ENCODE measurements at regions not wholly inside any gene's neighbourhood (a gene's known extent, or its start where the extent isn't known, plus 50 kb on each side); places are given as distances from the start of the nearest gene placed in this dataset.

GRCh38 chr5:91438871-91439270 lies 55.8 kb upstream of the ARRDC3 start:
- H3K4me3 Mint-ChIP-seq = no peak overlapping the region
- peaks cover under 1% of the 10 kb centered on the region for H3K9me3 Mint-ChIP-seq
- ChIA-PET CTCF (interaction anchor here (5.2 kb wide), 1 partner anchor 19 kb away, joined by 27 read pairs; no protein-coding TSS in a partner anchor), POLR2A (no interaction called here)
- peaks cover 27% of the 10 kb centered on the region for H3K4me1 Mint-ChIP-seq (ENCODE audit: low read depth)
- peaks cover under 1% of the 10 kb centered on the region for H3K36me3 Mint-ChIP-seq (ENCODE audit: low read depth)
- TF ChIP-seq, protein P1, sequence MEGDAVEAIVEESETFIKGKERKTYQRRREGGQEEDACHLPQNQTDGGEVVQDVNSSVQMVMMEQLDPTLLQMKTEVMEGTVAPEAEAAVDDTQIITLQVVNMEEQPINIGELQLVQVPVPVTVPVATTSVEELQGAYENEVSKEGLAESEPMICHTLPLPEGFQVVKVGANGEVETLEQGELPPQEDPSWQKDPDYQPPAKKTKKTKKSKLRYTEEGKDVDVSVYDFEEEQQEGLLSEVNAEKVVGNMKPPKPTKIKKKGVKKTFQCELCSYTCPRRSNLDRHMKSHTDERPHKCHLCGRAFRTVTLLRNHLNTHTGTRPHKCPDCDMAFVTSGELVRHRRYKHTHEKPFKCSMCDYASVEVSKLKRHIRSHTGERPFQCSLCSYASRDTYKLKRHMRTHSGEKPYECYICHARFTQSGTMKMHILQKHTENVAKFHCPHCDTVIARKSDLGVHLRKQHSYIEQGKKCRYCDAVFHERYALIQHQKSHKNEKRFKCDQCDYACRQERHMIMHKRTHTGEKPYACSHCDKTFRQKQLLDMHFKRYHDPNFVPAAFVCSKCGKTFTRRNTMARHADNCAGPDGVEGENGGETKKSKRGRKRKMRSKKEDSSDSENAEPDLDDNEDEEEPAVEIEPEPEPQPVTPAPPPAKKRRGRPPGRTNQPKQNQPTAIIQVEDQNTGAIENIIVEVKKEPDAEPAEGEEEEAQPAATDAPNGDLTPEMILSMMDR (IDR thresholded peaks at IDR 0.05) = no peak
- no peak overlapping the region for H3K27ac Mint-ChIP-seq
- no peaks in the 10 kb centered on the region for H3K27me3 Mint-ChIP-seq
- intact Hi-C loops (cut with micrococcal nuclease) = no loop called here
- ATAC-seq (no peak), DNase-seq (no peak)

GRCh38 chr5:91436241-91436640 lies 53.1 kb upstream of the ARRDC3 start:
- Mint-ChIP-seq H3K27ac (no peak overlapping the region), H3K4me3 (no peak overlapping the region), H3K9me3 (peaks cover 3% of the 10 kb centered on the region), H3K4me1 (ENCODE audit: low read depth) (peaks cover 31% of the 10 kb centered on the region), H3K27me3 (no peaks in the 10 kb centered on the region), H3K36me3 (ENCODE audit: low read depth) (peaks cover 6% of the 10 kb centered on the region)
- intact Hi-C loops (cut with micrococcal nuclease) = no loop called here
- ATAC-seq = no peak
- CTCF ChIA-PET = interaction anchor here (0.8 to 5.2 kb wide), 2 partner anchors 17 to 53 kb away, joined by 3 to 27 read pairs; partner anchors contain the start of gene ARRDC3
- TF ChIP-seq, protein P1 (IDR thresholded peaks at IDR 0.05) = no peak
- DNase-seq = no peak
- POLR2A ChIA-PET = no interaction called here

- peak; percentile 67 for ATAC-seq
- intact Hi-C loops (cut with micrococcal nuclease) = no loop called here
- CTCF ChIA-PET = interaction anchor here (1.0 to 5.2 kb wide), 3 partner anchors 15 to 189 kb away, joined by 3 to 27 read pairs (median 4); no protein-coding TSS in a partner anchor
- H3K36me3 Mint-ChIP-seq (ENCODE audit: low read depth) = peaks cover 6% of the 10 kb centered on the region
- TF ChIP-seq, protein P1 (IDR thresholded peaks at IDR 0.05) = no peak
- peak overlapping the region; percentile 82 for H3K27ac Mint-ChIP-seq
- DNase-seq = peak; percentile 39
- peaks cover 9% of the 10 kb centered on the region for H3K9me3 Mint-ChIP-seq
- H3K4me1 Mint-ChIP-seq (ENCODE audit: low read depth) = peaks cover 31% of the 10 kb centered on the region
- no peaks in the 10 kb centered on the region for H3K27me3 Mint-ChIP-seq
- POLR2A ChIA-PET = no interaction called here
- no peak overlapping the region for H3K4me3 Mint-ChIP-seq
Measured at GRCh38 chr5:91434348-91434747, 51.2 kb upstream of the ARRDC3 start.

- H3K27me3 Mint-ChIP-seq = no peaks in the 10 kb centered on the region
- intact Hi-C loops (cut with micrococcal nuclease) = no loop called here
- ChIA-PET POLR2A (no interaction called here), CTCF (interaction anchor here (1.3 to 6.9 kb wide), 3 partner anchors 14 to 189 kb away, joined by 3 to 53 read pairs (median 27); no protein-coding TSS in a partner anchor)
- peak overlapping the region; percentile 82 for H3K27ac Mint-ChIP-seq
- H3K36me3 Mint-ChIP-seq (ENCODE audit: low read depth) = peaks cover 7% of the 10 kb centered on the region
- H3K4me3 Mint-ChIP-seq = no peak overlapping the region
- ATAC-seq (peak; percentile 73), DNase-seq (no peak)
- peaks cover 9% of the 10 kb centered on the region for H3K9me3 Mint-ChIP-seq
- TF ChIP-seq, protein P1 (IDR thresholded peaks at IDR 0.05) = no peak
- H3K4me1 Mint-ChIP-seq (ENCODE audit: low read depth) = peaks cover 31% of the 10 kb centered on the region
Measured at GRCh38 chr5:91433861-91434260, 50.7 kb upstream of the ARRDC3 start.

Data from activated CD8-positive, alpha-beta T cell treated with anti-CD3 and anti-CD28 coated beads for 36 hours (primary cell).